ENCODE measurements at regions not wholly inside any gene's neighbourhood (a gene's known extent, or its start where the extent isn't known, plus 50 kb on each side); places are given as distances from the start of the nearest gene placed in this dataset.
"Not testable (repeated sequence)": the region's sequence is repeated elsewhere in the genome, so short reads cannot be mapped to it uniquely, and the experiment has no call there.

DNA sequence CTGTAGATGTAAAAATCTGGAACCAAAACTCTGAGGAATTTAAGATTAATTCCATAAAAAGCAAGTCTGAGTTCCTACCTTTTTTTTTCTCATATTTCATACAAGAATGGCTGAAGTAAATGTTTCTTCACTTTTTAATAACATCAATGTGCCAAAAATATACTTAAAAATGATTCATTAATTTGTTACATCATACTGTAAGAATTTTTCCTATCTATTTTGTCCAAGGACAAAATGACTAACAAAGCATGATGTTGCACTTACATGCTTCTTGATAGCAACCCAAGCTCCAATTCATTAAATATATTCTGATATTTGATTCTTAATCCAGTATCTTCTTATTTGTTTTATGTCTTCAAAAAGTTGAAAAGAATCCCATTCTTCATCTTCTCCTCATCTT lies 988.3 kb downstream of the TLE1 start:
- DNase-seq (no peak), ATAC-seq (ENCODE audit: low read depth in 2 of 2) (no peak)
- H3K27me3 Mint-ChIP-seq = no peaks in the 10 kb centered on the region
- no peak overlapping the region for H3K4me3 Mint-ChIP-seq
- H3K4me1 Mint-ChIP-seq = no peaks in the 10 kb centered on the region
- H3K9me3 Mint-ChIP-seq = peaks cover 1 to 17% (median 2%) of the 10 kb centered on the region in 7 donors
- no peak overlapping the region for H3K27ac Mint-ChIP-seq
- peaks cover under 1 to 15% of the 10 kb centered on the region in 2 donors for H3K36me3 Mint-ChIP-seq

DNA sequence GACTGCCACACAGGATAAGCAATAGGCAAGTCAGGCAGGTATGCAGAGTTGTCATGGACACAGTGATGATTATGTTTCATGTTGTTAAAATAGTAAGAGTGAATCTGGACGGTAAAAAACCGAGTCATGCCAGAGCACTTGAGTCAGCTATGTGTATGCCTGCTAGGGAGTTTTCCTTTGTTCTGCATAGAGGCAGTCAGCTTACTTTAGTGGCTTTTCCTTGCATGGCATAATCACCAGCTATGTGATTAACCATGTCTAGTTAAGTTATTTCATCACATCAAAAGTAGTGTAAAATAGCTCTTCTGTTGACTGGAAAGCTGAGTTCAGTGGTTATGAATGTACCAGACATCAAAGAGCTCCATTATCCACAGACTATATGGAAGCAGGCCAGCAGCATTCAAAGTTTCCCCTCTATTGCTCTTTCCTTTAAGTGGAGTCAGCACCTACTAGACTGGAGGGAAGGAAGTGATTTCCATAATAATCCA lies 989.8 kb downstream of the TLE1 start:
- DNase-seq = no peak
- Mint-ChIP-seq H3K27me3 (no peaks in the 10 kb centered on the region), H3K4me1 (no peaks in the 10 kb centered on the region), H3K4me3 (no peak overlapping the region), H3K27ac (no peak overlapping the region), H3K36me3 (peaks cover 0 to 10% of the 10 kb centered on the region in 2 donors), H3K9me3 (peaks cover 0 to 11% (median 0%) of the 10 kb centered on the region in 7 donors)
- no peak for ATAC-seq (ENCODE audit: low read depth in 2 of 2)

DNA sequence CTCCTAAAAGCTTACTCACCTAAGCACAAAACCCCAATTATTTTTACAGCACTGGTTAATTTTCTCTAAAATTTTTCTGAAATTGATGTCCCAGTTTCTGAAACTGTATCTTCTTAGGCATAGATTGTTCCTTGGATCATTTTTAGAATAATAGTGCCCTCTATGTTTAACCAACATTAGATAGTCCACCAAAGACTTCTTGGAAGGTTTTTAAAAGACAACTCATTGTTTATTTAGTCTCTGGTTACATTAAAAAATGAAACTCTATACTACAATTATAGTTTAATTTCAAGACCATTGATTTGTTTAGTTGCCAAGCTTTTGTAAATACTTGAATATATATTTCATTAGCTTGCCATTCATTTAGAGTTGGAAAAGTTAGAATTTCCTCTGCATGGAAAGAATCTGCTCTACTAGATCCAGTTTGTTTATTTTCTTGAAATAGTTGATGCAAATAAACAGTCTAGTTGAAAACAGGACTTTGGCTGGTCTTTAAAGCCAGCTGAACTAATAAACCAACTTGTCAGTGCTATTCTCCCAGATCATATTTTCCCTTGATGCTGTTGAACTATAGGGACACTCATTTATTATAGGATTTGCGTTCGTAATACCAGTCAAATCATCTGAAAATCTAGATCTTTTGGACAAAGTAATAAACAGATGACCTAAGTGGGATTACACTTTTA lies 990.5 kb downstream of the TLE1 start:
- Mint-ChIP-seq H3K27ac (no peak overlapping the region), H3K9me3 (peaks cover 0 to 11% (median 0%) of the 10 kb centered on the region in 7 donors), H3K4me3 (no peak overlapping the region), H3K27me3 (no peaks in the 10 kb centered on the region), H3K36me3 (peaks cover 0 to 10% of the 10 kb centered on the region in 2 donors), H3K4me1 (no peaks in the 10 kb centered on the region)
- DNase-seq = no peak
- ATAC-seq (ENCODE audit: low read depth in 2 of 2) = no peak

DNA sequence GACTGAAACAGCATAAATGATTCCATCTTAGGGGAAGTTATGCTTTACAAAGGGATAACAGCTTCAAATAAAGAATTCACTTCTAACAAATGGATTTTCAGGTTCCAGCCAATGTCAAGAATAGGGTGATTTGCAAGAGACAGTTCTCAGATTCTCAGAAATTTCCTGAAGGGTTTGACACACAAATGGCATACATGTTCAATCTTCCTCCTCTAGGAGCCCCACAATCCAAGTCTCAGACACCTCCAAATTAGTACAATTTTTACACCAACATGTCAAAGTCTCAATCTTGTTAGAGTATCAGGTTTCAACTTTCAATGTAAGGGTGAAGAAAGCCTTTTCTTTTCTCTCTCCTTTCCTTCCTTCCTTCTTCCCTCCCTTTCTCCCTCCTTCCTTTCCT lies 996.6 kb downstream of the TLE1 start:
- Mint-ChIP-seq H3K27ac (no peak overlapping the region), H3K27me3 (no peaks in the 10 kb centered on the region), H3K9me3 (peaks cover 0 to 6% (median 0%) of the 10 kb centered on the region in 7 donors), H3K36me3 (peaks cover 0 to 3% of the 10 kb centered on the region in 2 donors), H3K4me3 (no peak overlapping the region), H3K4me1 (peaks cover 5 to 6% (median 6%) of the 10 kb centered on the region in 3 donors)
- DNase-seq (no peak), ATAC-seq (ENCODE audit: low read depth in 2 of 2) (no peak)

DNA sequence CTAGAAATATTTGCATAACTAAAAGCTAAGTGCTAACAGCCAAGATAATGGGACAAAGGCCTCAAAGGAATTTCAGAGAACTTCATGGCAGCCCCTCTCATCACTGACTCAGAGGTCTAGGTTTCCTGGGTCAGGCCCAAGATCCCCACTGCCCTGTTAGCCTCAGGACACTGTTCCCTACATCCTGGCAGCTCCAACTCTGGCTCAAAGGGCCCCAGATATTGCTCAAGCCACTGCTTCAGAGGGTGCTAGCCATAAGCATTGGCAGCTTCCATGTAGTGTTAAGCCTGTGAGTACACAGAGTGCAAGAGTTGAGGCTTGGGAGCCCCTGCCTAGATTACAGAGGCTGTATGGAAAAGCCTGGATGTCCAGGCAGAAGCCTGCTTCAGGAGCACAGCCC lies 998.1 kb downstream of the TLE1 start:
- H3K4me3 Mint-ChIP-seq = no peak overlapping the region
- peaks cover 5 to 6% (median 6%) of the 10 kb centered on the region in 3 donors for H3K4me1 Mint-ChIP-seq
- peaks cover 0 to 6% (median 0%) of the 10 kb centered on the region in 7 donors for H3K9me3 Mint-ChIP-seq
- H3K36me3 Mint-ChIP-seq = peaks cover 0 to 3% of the 10 kb centered on the region in 2 donors
- H3K27me3 Mint-ChIP-seq = no peaks in the 10 kb centered on the region
- no peak overlapping the region for H3K27ac Mint-ChIP-seq
- ATAC-seq (ENCODE audit: low read depth in 2 of 2) (no peak), DNase-seq (no peak)

- ATAC-seq (ENCODE audit: low read depth in 2 of 2) = no peak
- peak overlapping the region in 1 of 6 donors; percentile 84 for H3K27ac Mint-ChIP-seq
- H3K4me3 Mint-ChIP-seq = peak overlapping the region in 1 of 8 donors; percentile 13
- DNase-seq = no peak
- no peaks in the 10 kb centered on the region for H3K27me3 Mint-ChIP-seq
- peaks cover 5 to 6% (median 6%) of the 10 kb centered on the region in 3 donors for H3K4me1 Mint-ChIP-seq
- peaks cover 0 to 6% (median 0%) of the 10 kb centered on the region in 7 donors for H3K9me3 Mint-ChIP-seq
- H3K36me3 Mint-ChIP-seq = peaks cover 0 to 3% of the 10 kb centered on the region in 2 donors
These were observed 998.9 kb downstream of the TLE1 start for GRCh38 chr9:80690349-80690939.

- Mint-ChIP-seq H3K4me3 (no peak overlapping the region), H3K27me3 (no peaks in the 10 kb centered on the region), H3K36me3 (no peaks in the 10 kb centered on the region), H3K9me3 (peaks cover 0 to 2% (median 0%) of the 10 kb centered on the region in 7 donors), H3K27ac (no peak overlapping the region), H3K4me1 (no peaks in the 10 kb centered on the region)
- no peak for ATAC-seq (ENCODE audit: low read depth in 2 of 2)
- DNase-seq = no peak
These were observed 1009.4 kb downstream of the TLE1 start for GRCh38 chr9:80679916-80680315.

GRCh38 chr9:80678906-80679305 lies 1010.4 kb downstream of the TLE1 start:
- no peak overlapping the region for H3K27ac Mint-ChIP-seq
- no peak for ATAC-seq (ENCODE audit: low read depth in 2 of 2)

GRCh38 chr9:80673496-80673895 lies 1015.9 kb downstream of the TLE1 start:
- no peaks in the 10 kb centered on the region for H3K4me1 Mint-ChIP-seq
- peaks cover 0 to 13% (median 5%) of the 10 kb centered on the region in 7 donors for H3K9me3 Mint-ChIP-seq
- no peak overlapping the region for H3K4me3 Mint-ChIP-seq
- H3K27me3 Mint-ChIP-seq = peaks cover 0 to 6% (median 0%) of the 10 kb centered on the region in 3 donors
- H3K36me3 Mint-ChIP-seq = peaks cover under 1 to 8% of the 10 kb centered on the region in 2 donors
- DNase-seq (no peak), ATAC-seq (ENCODE audit: low read depth in 2 of 2) (no peak)
- no peak overlapping the region for H3K27ac Mint-ChIP-seq

More at GRCh38 chr9:80678906-80679305, 1010.4 kb downstream of the TLE1 start:
- Mint-ChIP-seq H3K9me3 (peaks cover 0 to 5% (median 0%) of the 10 kb centered on the region in 7 donors), H3K36me3 (no peaks in the 10 kb centered on the region), H3K27me3 (peaks cover 0 to 5% (median 0%) of the 10 kb centered on the region in 3 donors), H3K4me3 (no peak overlapping the region), H3K4me1 (no peaks in the 10 kb centered on the region)
- no peak for DNase-seq

DNA sequence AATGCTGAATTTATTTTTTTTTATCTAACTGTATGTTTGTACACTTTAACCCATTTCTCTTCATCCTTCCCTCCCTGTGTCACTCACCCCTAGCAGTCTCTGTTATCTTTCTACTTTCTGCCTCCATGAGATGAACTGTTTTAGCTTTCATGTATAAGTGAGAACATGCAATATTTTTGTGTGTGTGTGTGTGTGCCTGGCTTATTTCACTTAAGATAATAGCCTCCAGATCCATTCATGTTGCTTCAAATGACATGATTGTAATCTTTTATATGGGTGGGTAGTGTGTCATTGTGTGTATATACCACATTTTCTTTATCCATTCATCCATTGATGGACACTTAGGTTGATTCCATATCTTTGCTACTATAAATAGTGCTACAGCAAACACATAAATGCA lies 1023.9 kb downstream of the TLE1 start:
- peaks cover 6 to 28% of the 10 kb centered on the region in 2 donors for H3K36me3 Mint-ChIP-seq
- DNase-seq (no peak), ATAC-seq (ENCODE audit: low read depth in 2 of 2) (no peak)
- H3K9me3 Mint-ChIP-seq = peaks cover 3 to 49% (median 10%) of the 10 kb centered on the region in 7 donors
- peak overlapping the region in 1 of 8 donors; percentile 37 for H3K4me3 Mint-ChIP-seq
- H3K27me3 Mint-ChIP-seq = no peaks in the 10 kb centered on the region
- H3K4me1 Mint-ChIP-seq = peaks cover 0 to 22% (median 9%) of the 10 kb centered on the region in 3 donors
- H3K27ac Mint-ChIP-seq = no peak overlapping the region

DNA sequence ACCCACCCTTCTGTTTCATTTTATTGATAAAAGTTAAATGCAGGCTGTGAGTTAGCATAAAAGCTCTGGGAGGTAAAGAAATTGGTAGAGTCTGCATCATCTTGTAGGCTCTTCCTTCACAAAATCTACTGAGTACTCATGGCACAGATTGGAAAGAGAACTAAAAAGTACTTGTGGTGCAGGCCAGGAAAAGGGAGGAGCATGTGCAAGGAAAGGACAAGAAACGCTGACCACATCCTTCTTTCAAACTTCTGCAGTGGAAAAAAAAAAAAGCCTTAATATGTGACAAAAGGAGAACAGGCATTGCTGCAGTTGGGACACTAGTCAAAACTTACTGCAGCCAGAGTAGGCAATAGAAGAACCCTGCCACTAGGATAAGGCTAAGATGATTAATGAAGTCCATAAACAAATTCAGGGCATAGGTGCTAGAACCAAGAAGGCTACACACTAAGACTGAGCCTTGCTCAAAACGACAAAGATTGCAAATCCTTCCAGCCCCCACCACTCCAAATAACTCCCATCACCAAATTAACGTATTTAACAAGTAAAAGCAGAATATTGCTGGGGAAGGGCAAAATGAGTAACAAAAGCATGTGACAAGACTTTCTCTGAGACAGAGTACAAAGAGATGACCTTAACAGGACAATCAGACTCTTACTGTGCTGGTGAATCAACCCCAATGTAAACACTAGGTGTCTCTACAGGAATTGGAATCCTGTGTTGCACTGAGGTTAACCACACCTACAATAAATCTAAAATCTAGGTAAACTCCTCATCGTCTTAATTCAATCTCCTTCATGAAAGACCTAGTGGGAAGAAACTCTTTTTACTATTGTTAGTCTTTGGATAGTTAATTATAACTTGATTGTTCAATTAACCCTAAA lies 1024.8 kb downstream of the TLE1 start:
- peaks cover 5 to 52% (median 12%) of the 10 kb centered on the region in 7 donors for H3K9me3 Mint-ChIP-seq
- H3K4me1 Mint-ChIP-seq = peaks cover 0 to 22% (median 9%) of the 10 kb centered on the region in 3 donors
- no peaks in the 10 kb centered on the region for H3K27me3 Mint-ChIP-seq
- ATAC-seq (ENCODE audit: low read depth in 2 of 2) (no peak), DNase-seq (no peak)
- no peak overlapping the region for H3K4me3 Mint-ChIP-seq
- peaks cover 6 to 24% of the 10 kb centered on the region in 2 donors for H3K36me3 Mint-ChIP-seq
- H3K27ac Mint-ChIP-seq = peak overlapping the region in 2 of 6 donors; percentile 2 to 11

GRCh38 chr9:80659751-80660150 lies 1029.6 kb downstream of the TLE1 start:
- ATAC-seq (ENCODE audit: low read depth in 2 of 2); H3K27me3 Mint-ChIP-seq; DNase-seq; H3K27ac Mint-ChIP-seq: not testable (repeated sequence)
- Mint-ChIP-seq H3K36me3 (peaks cover 0 to 18% of the 10 kb centered on the region in 2 donors), H3K9me3 (peaks cover 5 to 51% (median 10%) of the 10 kb centered on the region in 7 donors), H3K4me1 (peaks cover 0 to 15% (median 9%) of the 10 kb centered on the region in 3 donors), H3K4me3 (peak overlapping the region in 1 of 8 donors; percentile 29)

DNA sequence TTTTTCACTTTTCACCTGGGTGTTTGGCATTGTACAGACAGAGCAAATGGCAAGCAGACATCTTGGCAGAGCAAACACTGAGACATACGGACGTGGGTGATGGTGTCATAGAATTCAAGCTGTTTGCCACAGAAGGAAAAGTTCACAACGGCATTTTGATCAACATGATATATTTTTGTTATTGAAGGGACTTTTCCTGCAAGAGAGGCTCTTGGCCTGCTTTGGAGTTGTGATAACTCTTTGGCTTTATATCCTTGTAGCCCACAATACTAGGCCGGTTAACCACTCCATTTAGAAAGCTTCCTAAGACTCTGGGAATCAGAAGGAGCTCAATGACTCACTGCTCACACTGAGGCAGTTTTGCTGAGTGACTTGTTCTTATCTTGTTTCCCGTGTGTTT lies 1038.3 kb downstream of the TLE1 start:
- H3K4me1 Mint-ChIP-seq = no peaks in the 10 kb centered on the region
- H3K27ac Mint-ChIP-seq = no peak overlapping the region
- H3K27me3 Mint-ChIP-seq = no peaks in the 10 kb centered on the region
- no peak for ATAC-seq (ENCODE audit: low read depth in 2 of 2)
- peaks cover 0 to 22% (median 0%) of the 10 kb centered on the region in 7 donors for H3K9me3 Mint-ChIP-seq
- H3K4me3 Mint-ChIP-seq = no peak overlapping the region
- H3K36me3 Mint-ChIP-seq = peaks cover 0 to 6% of the 10 kb centered on the region in 2 donors
- DNase-seq = no peak

Measured in naive B cell (primary cell).